Lung (tissue), 11 donors: ENCODE measurements at regions not wholly inside any gene's neighbourhood (a gene's known extent, or its start where the extent isn't known, plus 50 kb on each side); places are given as distances from the start of the nearest gene placed in this dataset.

Experiments
- ATAC-seq: fragments of 200-7000 bp; cut with Tn5 transposase; one replicate; pipeline ENCODE4 v1.9.1; 2020; ENCODE audit warnings: moderate number of reproducible peaks; ENCODE audit not compliant: insufficient read depth, low FRiP score
- DNase-seq, 3 donors: peaks; one replicate each; pipeline ENCODE4 v3.0.0-alpha.2; 2013 to 2017
- H3K27ac ChIP-seq, 2 donors: one replicate each; pipeline ENCODE4 v1.5.1; 2013; ENCODE audit warnings: mild to moderate bottlenecking in 2 of 2, moderate library complexity in 2 of 2, control low read depth in 1 of 2, inconsistent platforms in 1 of 2, low read depth in 1 of 2, low read length in 1 of 2
- H3K27me3 ChIP-seq, 3 donors: one replicate each; pipeline ENCODE4 v1.5.1; 2013; ENCODE audit warnings: low read length in 2 of 3; ENCODE audit not compliant: control insufficient read depth in 3 of 3, insufficient read depth in 3 of 3
- H3K36me3 ChIP-seq, 4 donors: one replicate each; pipeline ENCODE4 v1.5.1; 2013; ENCODE audit warnings: low read length in 4 of 4, mild to moderate bottlenecking in 1 of 4, moderate library complexity in 1 of 4; ENCODE audit not compliant: control insufficient read depth in 4 of 4, insufficient read depth in 4 of 4
- H3K4me1 ChIP-seq, 5 donors: one replicate each; pipeline ENCODE4 v1.5.1; 2013; ENCODE audit warnings: low read length in 5 of 5, mild to moderate bottlenecking in 2 of 5, moderate library complexity in 1 of 5; ENCODE audit not compliant: control insufficient read depth in 5 of 5, insufficient read depth in 5 of 5
- H3K4me3 ChIP-seq: one replicate; pipeline ENCODE4 v1.5.1; 2013; ENCODE audit warnings: mild to moderate bottlenecking, control low read depth, moderate library complexity
- H3K9ac ChIP-seq, 2 donors: one replicate each; pipeline ENCODE4 v1.5.1; 2013; ENCODE audit warnings: low read length in 2 of 2, control low read depth in 1 of 2; ENCODE audit not compliant: insufficient read depth in 1 of 2
- H3K9me3 ChIP-seq, 4 donors: one replicate each; pipeline ENCODE4 v1.5.1; 2013; ENCODE audit warnings: low read length in 3 of 4, mild to moderate bottlenecking in 1 of 4, moderate library complexity in 1 of 4; ENCODE audit not compliant: control insufficient read depth in 4 of 4, insufficient read depth in 3 of 4
- CTCF ChIP-seq: IDR thresholded peaks from 2 replicates; pipeline ENCODE4 v1.5.1; 2012; ENCODE audit warnings: mild to moderate bottlenecking; ENCODE audit errors: control extremely low read depth, extremely low read depth
- WGBS, 2 donors: extraction: QIAGEN DNeasy Blood & Tissue Kit; methylation state at CpG; one replicate each; pipeline ENCODE4 v1.1.7; 2013; 5-methylcytosine and 5-hydroxymethylcytosine counted together
- donor health status: control.
- donor health status: control.
- donor health status: Bipolar disorder and iron deficiency.
- donor health status: healthy.
- donor health status: DM: yes; HTN: yes; CAD: no.

GRCh38 chr10:4107285-4107851 lies 322.4 kb upstream of the KLF6 start:
- ATAC-seq (no peak), DNase-seq (no peak)
- Histone ChIP-seq H3K4me1 (peaks cover 0 to 4% (median 0%) of the 10 kb centered on the region in 5 donors), H3K36me3 (no peaks in the 10 kb centered on the region), H3K27me3 (no peaks in the 10 kb centered on the region), H3K9ac (no peak overlapping the region), H3K4me3 (no peak overlapping the region), H3K27ac (no peak overlapping the region), H3K9me3 (peaks cover 0 to 2% (median under 1%) of the 10 kb centered on the region in 4 donors)
- WGBS, 2 donors = 75 to 76% methylated on average over 6 of the region's 6 CpGs
- no peak for TF ChIP-seq CTCF

- no peak for DNase-seq
- Histone ChIP-seq H3K4me1 (peaks cover 0 to 9% (median 2%) of the 10 kb centered on the region in 5 donors), H3K9ac (no peak overlapping the region), H3K36me3 (no peaks in the 10 kb centered on the region), H3K4me3 (no peak overlapping the region), H3K27me3 (no peaks in the 10 kb centered on the region), H3K27ac (no peak overlapping the region), H3K9me3 (peaks cover 0 to 2% (median under 1%) of the 10 kb centered on the region in 4 donors)
- TF ChIP-seq CTCF = no peak
- 78 to 81% methylated on average over 7 of the region's 7 CpGs for WGBS, 2 donors
- ATAC-seq = no peak
These were observed 318.6 kb upstream of the KLF6 start for GRCh38 chr10:4103603-4104002.

GRCh38 chr10:4102802-4103344 lies 317.9 kb upstream of the KLF6 start:
- H3K4me1 ChIP-seq = peaks cover 0 to 9% (median 2%) of the 10 kb centered on the region in 5 donors
- 93 to 97% methylated on average over 2 of the region's 2 CpGs for WGBS, 2 donors
- TF ChIP-seq CTCF = no peak
- H3K4me3 ChIP-seq = no peak overlapping the region
- no peaks in the 10 kb centered on the region for H3K27me3 ChIP-seq
- ATAC-seq (no peak), DNase-seq (no peak)
- no peak overlapping the region for H3K27ac ChIP-seq
- no peak overlapping the region for H3K9ac ChIP-seq
- H3K9me3 ChIP-seq = peaks cover 0 to 4% (median under 1%) of the 10 kb centered on the region in 4 donors
- no peaks in the 10 kb centered on the region for H3K36me3 ChIP-seq
